Smooth muscle cell (in vitro differentiated cells): ENCODE measurements at regions not wholly inside any gene's neighbourhood (a gene's known extent, or its start where the extent isn't known, plus 50 kb on each side); places are given as distances from the start of the nearest gene placed in this dataset.

Experiments
- DNase-seq: peaks from one replicate; lab custom pipeline; 2025; ENCODE audit not compliant: unreplicated experiment; lab: John Stamatoyannopoulos, UW
- H2AFZ ChIP-seq: fragments of 200-600 bp; sonication (generic); 2 replicates; pipeline ENCODE4 v1.6.0; 2016; ENCODE audit warnings: antibody characterized with exemption, low read depth, mild to moderate bottlenecking
- H3F3A ChIP-seq: fragments of 200-600 bp; sonication (generic); 2 replicates; pipeline ENCODE4 v1.6.0; 2017; ENCODE audit warnings: antibody characterized with exemption, low read depth
- H3K27ac ChIP-seq: fragments of 200-600 bp; sonication (generic); 2 replicates; pipeline ENCODE4 v1.5.1; 2016; ENCODE audit warnings: low read depth, mild to moderate bottlenecking
- H3K27me3 ChIP-seq: fragments of 200-600 bp; sonication (generic); 2 replicates; pipeline ENCODE4 v1.6.1; 2016; ENCODE audit warnings: low read depth, mild to moderate bottlenecking
- H3K36me3 ChIP-seq: fragments of 200-600 bp; sonication (generic); 2 replicates; pipeline ENCODE4 v1.5.1; 2016; ENCODE audit warnings: low read depth
- H3K4me1 ChIP-seq: fragments of 200-600 bp; sonication (generic); 2 replicates; pipeline ENCODE4 v1.5.1; 2016; ENCODE audit warnings: low read depth
- H3K4me2 ChIP-seq: fragments of 200-600 bp; sonication (generic); 2 replicates; pipeline ENCODE4 v1.6.0; 2016; ENCODE audit warnings: mild to moderate bottlenecking
- H3K4me3 ChIP-seq: fragments of 200-600 bp; sonication (generic); 2 replicates; pipeline ENCODE4 v1.5.1; 2016; ENCODE audit warnings: mild to moderate bottlenecking
- H3K79me2 ChIP-seq: fragments of 200-600 bp; sonication (generic); 2 replicates; pipeline ENCODE4 v1.6.0; 2016; ENCODE audit warnings: low read depth, mild to moderate bottlenecking
- H3K9ac ChIP-seq: fragments of 200-600 bp; sonication (generic); 2 replicates; pipeline ENCODE4 v1.6.0; 2016; ENCODE audit warnings: low read depth
- H3K9me3 ChIP-seq: fragments of 200-600 bp; sonication (generic); replicated peaks from 2 replicates; pipeline ENCODE4 v1.5.1; 2016; ENCODE audit warnings: low read depth
- H4K20me1 ChIP-seq: fragments of 200-600 bp; sonication (generic); 2 replicates; pipeline ENCODE4 v1.6.0; 2016; ENCODE audit warnings: low read depth
- WGBS: methylation state at CpG from one replicate; pipeline ENCODE4 v1.1.7; 2016; ENCODE audit warnings: low lambda C conversion rate; 5-methylcytosine and 5-hydroxymethylcytosine counted together
- TF ChIP-seq, protein P1 (sequence below): fragments of 200-600 bp; sonication (generic); IDR thresholded peaks from 2 replicates; pipeline ENCODE4 v1.5.1; 2017; ENCODE audit warnings: borderline replicate concordance, mild to moderate bottlenecking, antibody characterized with exemption; ENCODE audit not compliant: insufficient read depth, poor library complexity, severe bottlenecking

DNA sequence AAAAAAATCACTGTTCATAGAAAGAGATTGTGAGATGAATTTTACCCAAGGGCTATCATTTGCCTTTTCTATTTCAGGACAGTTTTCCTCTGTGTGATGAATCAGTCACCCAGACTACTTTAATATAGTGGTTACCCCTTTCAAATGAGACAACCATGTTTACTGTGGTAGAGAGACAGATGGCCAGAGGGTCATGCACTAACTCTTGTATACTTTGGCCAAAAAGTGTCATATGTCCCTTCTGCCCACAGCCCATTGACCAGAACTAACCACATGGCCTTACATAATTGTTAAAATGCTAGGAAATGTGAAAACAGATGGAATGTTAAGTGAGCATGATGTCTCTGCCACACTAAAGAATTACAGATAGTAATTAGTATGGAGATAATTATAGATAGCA is 498.7 kb downstream of the DACH1 start:
- H3K4me3 ChIP-seq = no peak overlapping the region
- no peaks in the 10 kb centered on the region for H3F3A ChIP-seq
- no peak overlapping the region for H3K27ac ChIP-seq
- H3K4me1 ChIP-seq = no peaks in the 10 kb centered on the region
- no peak overlapping the region for H3K9ac ChIP-seq
- no peaks in the 10 kb centered on the region for H3K79me2 ChIP-seq
- H3K9me3 ChIP-seq = no peaks in the 10 kb centered on the region
- DNase-seq = no peak
- no peaks in the 10 kb centered on the region for H3K36me3 ChIP-seq
- TF ChIP-seq, protein P1, sequence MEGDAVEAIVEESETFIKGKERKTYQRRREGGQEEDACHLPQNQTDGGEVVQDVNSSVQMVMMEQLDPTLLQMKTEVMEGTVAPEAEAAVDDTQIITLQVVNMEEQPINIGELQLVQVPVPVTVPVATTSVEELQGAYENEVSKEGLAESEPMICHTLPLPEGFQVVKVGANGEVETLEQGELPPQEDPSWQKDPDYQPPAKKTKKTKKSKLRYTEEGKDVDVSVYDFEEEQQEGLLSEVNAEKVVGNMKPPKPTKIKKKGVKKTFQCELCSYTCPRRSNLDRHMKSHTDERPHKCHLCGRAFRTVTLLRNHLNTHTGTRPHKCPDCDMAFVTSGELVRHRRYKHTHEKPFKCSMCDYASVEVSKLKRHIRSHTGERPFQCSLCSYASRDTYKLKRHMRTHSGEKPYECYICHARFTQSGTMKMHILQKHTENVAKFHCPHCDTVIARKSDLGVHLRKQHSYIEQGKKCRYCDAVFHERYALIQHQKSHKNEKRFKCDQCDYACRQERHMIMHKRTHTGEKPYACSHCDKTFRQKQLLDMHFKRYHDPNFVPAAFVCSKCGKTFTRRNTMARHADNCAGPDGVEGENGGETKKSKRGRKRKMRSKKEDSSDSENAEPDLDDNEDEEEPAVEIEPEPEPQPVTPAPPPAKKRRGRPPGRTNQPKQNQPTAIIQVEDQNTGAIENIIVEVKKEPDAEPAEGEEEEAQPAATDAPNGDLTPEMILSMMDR = no peak
- H4K20me1 ChIP-seq = no peaks in the 10 kb centered on the region
- H3K4me2 ChIP-seq = no peak overlapping the region
- H3K27me3 ChIP-seq = no peaks in the 10 kb centered on the region
- H2AFZ ChIP-seq = no peak overlapping the region

DNA sequence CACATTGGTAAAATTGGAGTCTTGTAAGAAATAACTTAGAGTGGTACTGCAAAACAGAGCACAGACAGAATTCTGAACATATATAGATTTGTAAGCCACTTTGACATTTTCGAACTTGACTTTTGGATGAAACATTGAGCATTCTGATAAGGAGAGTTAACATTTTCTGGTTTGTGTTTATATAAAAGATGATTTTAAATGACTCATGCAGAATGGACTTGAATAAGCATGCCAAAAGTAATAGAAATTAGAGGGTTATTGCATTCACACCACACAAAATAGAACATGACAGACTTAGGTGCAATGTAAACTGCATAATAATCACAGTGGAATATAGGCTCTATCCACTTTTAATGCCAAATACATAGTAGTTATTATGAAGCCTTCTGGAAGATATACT is 507.0 kb downstream of the DACH1 start:
- Histone ChIP-seq H3K4me2 (no peak overlapping the region), H3K9ac (no peak overlapping the region), H3K79me2 (no peaks in the 10 kb centered on the region), H3K36me3 (no peaks in the 10 kb centered on the region), H4K20me1 (no peaks in the 10 kb centered on the region), H3K27ac (no peak overlapping the region), H3K4me1 (no peaks in the 10 kb centered on the region), H3K4me3 (no peak overlapping the region), H3F3A (no peaks in the 10 kb centered on the region), H3K27me3 (no peaks in the 10 kb centered on the region), H2AFZ (no peak overlapping the region), H3K9me3 (no peaks in the 10 kb centered on the region)
- TF ChIP-seq, protein P1 = no peak
- 83% methylated on average over 1 of the region's 1 CpG for WGBS
- DNase-seq = no peak

DNA sequence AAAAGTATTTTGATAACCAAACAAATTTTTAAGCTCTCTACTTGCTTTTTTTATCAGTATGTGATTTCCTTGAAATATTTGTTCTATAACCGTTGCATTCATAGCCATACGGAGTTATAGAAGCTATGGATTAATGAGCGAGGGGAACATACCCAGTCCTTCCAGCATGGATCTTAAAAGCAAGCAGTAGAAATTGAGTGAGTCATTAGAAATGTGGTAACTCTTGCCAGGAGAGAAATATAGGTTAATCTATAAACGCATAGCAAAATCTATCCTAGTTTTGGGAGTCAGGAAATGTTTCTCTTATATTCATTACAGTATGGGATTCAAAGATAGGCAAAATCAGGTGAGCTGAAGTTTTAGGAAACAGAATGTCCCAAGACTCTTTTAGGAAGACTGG is 507.4 kb downstream of the DACH1 start:
- no peaks in the 10 kb centered on the region for H3K79me2 ChIP-seq
- H3K4me2 ChIP-seq = no peak overlapping the region
- TF ChIP-seq, protein P1 = no peak
- H3F3A ChIP-seq = no peaks in the 10 kb centered on the region
- no peak for DNase-seq
- no peak overlapping the region for H3K9ac ChIP-seq
- no peaks in the 10 kb centered on the region for H3K9me3 ChIP-seq
- H4K20me1 ChIP-seq = no peaks in the 10 kb centered on the region
- 88% methylated on average over 4 of the region's 4 CpGs for WGBS
- no peaks in the 10 kb centered on the region for H3K36me3 ChIP-seq
- H3K4me1 ChIP-seq = no peaks in the 10 kb centered on the region
- no peak overlapping the region for H3K27ac ChIP-seq
- H2AFZ ChIP-seq = no peak overlapping the region
- H3K27me3 ChIP-seq = no peaks in the 10 kb centered on the region
- no peak overlapping the region for H3K4me3 ChIP-seq

DNA sequence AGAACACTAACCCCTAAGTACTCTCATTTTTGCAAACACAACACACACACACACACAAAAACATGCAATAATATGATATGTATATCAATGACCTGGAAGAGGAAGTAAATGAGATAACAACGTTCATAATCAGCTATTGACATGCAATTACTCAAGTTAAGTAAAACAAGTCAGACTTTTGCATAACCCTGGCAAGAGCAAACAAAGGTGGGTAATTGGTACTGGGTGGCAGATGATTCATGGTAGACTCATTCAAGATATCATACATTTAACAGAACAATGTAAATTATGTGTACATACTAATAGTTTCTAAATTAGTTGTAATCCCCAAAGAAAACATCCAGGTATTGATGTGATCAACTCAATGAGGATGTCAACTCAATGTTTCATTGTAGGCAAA is 508.8 kb downstream of the DACH1 start:
- Histone ChIP-seq H3K27me3 (no peaks in the 10 kb centered on the region), H3K4me2 (no peak overlapping the region), H3K4me3 (no peak overlapping the region), H2AFZ (no peak overlapping the region), H3K27ac (no peak overlapping the region), H3K4me1 (no peaks in the 10 kb centered on the region), H3K79me2 (no peaks in the 10 kb centered on the region), H3K9ac (no peak overlapping the region), H3K36me3 (no peaks in the 10 kb centered on the region), H3F3A (no peaks in the 10 kb centered on the region), H3K9me3 (no peaks in the 10 kb centered on the region), H4K20me1 (no peaks in the 10 kb centered on the region)
- 60% methylated on average over 1 of the region's 1 CpG for WGBS
- DNase-seq = no peak
- TF ChIP-seq, protein P1 = no peak
